Tibial nerve (tissue), 3 donors: ENCODE measurements at regions not wholly inside any gene's neighbourhood (a gene's known extent, or its start where the extent isn't known, plus 50 kb on each side); places are given as distances from the start of the nearest gene placed in this dataset.

ENCODE experiments used
- POLR2A ChIP-seq, 2 donors: fragments of 450-650 bp; IDR thresholded peaks; one replicate each; pipeline ENCODE4 v1.6.1; 2017; ENCODE audit warnings: antibody characterized with exemption in 2 of 2, mild to moderate bottlenecking in 2 of 2, moderate library complexity in 2 of 2
- TF ChIP-seq, protein P1 (sequence below), 5 experiments: fragments of 200-600 bp in 3 of 5; fragments of 450-650 bp in 2 of 5; sonication (generic) in 3 of 5; IDR thresholded peaks; one replicate each; pipeline ENCODE4 v1.5.1; 2016 to 2019; ENCODE audit warnings: antibody characterized with exemption in 5 of 5, mild to moderate bottlenecking in 3 of 5, moderate library complexity in 2 of 5

DNA sequence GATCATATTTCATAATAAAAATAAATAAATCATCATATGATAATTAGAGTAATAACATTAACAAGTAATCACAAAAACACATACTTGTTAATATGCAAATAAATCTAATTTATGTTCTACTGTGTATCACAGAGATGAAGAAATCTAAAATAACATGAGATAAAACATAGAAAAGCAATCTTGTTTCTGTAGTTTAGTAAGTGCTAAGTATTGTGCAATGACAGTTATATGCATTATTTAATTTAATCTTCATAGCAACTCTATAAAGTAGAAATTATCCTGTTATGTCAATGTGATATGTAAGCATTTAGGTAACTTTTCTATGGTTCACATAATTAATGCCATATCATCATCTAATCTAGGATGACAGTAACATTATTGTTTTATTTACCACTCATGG lies 108.2 kb upstream of the KCNMB2 start:
- TF ChIP-seq POLR2A (IDR thresholded peaks at IDR 0.05), result no peak
- TF ChIP-seq, protein P1, sequence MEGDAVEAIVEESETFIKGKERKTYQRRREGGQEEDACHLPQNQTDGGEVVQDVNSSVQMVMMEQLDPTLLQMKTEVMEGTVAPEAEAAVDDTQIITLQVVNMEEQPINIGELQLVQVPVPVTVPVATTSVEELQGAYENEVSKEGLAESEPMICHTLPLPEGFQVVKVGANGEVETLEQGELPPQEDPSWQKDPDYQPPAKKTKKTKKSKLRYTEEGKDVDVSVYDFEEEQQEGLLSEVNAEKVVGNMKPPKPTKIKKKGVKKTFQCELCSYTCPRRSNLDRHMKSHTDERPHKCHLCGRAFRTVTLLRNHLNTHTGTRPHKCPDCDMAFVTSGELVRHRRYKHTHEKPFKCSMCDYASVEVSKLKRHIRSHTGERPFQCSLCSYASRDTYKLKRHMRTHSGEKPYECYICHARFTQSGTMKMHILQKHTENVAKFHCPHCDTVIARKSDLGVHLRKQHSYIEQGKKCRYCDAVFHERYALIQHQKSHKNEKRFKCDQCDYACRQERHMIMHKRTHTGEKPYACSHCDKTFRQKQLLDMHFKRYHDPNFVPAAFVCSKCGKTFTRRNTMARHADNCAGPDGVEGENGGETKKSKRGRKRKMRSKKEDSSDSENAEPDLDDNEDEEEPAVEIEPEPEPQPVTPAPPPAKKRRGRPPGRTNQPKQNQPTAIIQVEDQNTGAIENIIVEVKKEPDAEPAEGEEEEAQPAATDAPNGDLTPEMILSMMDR (IDR thresholded peaks at IDR 0.05), result no peak
